Islet of Langerhans (tissue), 1 donor: ENCODE measurements at regions not wholly inside any gene's neighbourhood (a gene's known extent, or its start where the extent isn't known, plus 50 kb on each side); places are given as distances from the start of the nearest gene placed in this dataset.
"Not testable (repeated sequence)": the region's sequence is repeated elsewhere in the genome, so short reads cannot be mapped to it uniquely, and the experiment has no call there.

Experiments used
- FAIRE-seq: peaks from one replicate; lab custom pipeline; 2011; peaks lifted over from hg19 to GRCh38; lab: Jason Lieb, UNC

- FAIRE-seq, result no peak
Measured at GRCh38 chr5:171714851-171715250, 70.8 kb upstream of the SMIM23 start.

GRCh38 chr5:171715551-171715950 lies 70.1 kb upstream of the SMIM23 start:
- no peak for FAIRE-seq

- FAIRE-seq, result no peak
Measured at GRCh38 chr5:171720086-171720485, 65.5 kb upstream of the SMIM23 start.

DNA sequence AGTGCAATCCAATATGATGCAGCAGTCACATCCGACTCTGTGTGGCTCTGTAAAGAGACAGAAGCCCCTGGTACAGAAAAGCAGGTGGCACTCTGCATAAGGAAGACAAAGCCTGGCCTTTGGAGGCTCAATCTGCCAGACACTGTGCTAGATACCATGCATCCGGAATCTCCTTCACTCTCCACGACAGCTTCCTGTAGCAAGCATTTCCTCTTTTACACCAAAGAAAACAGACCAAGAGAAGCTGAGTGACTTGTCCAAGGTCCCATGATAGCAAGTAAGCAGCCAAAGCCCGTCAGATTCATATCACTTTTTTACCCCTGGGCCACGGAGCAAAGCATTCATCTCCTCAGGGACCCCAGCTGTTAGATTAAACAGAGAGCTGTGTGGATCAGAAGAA lies 64.2 kb upstream of the SMIM23 start:
- FAIRE-seq, result no peak

- no peak for FAIRE-seq
Measured at GRCh38 chr5:171724468-171725204, 61.0 kb upstream of the SMIM23 start.

- no peak for FAIRE-seq
Measured at GRCh38 chr5:171725205-171725601, 60.4 kb upstream of the SMIM23 start.

GRCh38 chr5:171726819-171727218 lies 58.8 kb upstream of the SMIM23 start:
- FAIRE-seq, result not testable (repeated sequence)

DNA sequence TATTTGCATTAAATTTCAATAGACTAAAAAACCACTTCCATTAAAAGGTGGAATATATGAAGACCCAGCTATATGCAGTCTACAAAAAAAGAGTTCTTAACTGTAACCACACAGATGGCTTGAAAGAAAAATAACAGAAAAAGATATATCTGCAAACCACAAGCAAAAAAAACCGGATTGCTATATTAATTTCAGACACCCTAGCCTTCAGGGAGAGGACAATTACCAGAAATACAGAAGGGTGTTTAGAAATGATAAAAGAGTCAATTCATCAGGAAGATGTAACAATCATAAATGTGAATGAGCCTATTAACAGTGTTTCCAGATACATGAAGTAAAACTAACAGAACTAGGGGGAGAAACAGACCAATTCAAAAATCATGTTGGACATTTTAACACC lies 56.9 kb upstream of the SMIM23 start:
- FAIRE-seq, result no peak
